Retina (tissue), 1 donor: ENCODE measurements at regions not wholly inside any gene's neighbourhood (a gene's known extent, or its start where the extent isn't known, plus 50 kb on each side); places are given as distances from the start of the nearest gene placed in this dataset.
"Not testable (repeated sequence)": the region's sequence is repeated elsewhere in the genome, so short reads cannot be mapped to it uniquely, and the experiment has no call there.

Source experiments
- DNase-seq: peaks from one replicate; pipeline ENCODE4 v3.0.0-alpha.2; 2016

DNA sequence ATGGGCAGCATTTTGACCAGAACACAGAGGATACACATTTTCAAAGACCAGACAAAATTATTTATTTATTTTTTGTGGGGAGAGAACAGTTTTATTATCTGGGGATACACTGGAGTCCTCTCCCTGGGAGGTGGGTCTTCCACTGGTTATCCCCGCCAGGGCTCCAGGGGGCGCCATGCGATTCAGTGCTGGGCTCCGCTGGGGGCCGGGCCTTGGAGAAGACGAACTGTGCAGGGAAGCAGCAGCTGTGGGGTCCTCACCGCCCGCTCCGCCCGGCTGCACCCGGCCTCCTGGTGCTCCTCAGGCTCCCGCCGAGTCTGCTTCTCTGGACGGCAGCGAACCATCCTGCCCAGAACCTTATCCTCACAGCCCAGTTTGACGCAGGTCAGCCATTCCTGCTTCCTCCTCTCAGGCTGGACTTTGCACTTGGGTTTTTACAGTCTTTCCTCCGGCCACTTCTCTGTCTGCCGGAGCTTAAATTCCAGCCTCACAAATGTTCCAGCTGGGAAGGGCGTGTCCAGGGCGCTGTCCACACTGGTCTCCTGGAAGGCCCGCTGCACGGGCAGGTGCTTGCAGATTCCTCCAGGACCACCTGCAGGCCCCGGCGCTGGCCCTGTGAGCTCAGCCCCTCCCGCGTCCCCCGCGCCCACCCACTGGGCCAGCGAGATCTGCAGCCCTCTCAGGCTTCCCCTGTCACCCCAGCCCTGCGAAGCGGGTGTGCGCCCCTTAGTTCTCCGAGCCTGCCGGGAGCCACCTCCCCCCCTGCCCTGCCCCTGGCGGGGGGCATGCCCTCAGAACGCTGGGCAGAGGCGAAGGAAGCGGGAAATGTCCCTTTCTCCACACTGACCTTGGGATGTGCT is 1830.0 kb upstream of the DEFB115 start:
- no peak for DNase-seq

DNA sequence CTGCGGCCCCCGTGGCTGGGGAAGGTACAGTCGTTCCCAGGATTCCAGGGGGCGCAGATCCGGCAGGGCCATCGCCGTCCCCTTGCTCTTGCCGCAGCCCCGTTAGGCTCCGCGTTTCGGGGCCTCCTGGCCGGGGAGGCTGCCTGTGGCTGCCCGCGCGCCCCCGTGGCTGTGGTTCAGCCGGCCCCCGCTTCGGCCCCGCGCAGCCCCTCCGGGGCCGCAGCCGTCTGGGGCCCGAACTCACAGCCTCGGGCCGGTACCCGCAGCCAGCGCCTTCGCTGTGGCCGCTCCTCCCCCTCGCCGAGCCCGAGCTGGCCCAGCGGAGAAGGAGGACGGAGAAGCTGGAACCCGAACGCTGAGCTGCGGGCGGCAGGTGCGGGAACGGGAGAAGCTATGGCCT is 1826.9 kb upstream of the DEFB115 start:
- no peak for DNase-seq

DNA sequence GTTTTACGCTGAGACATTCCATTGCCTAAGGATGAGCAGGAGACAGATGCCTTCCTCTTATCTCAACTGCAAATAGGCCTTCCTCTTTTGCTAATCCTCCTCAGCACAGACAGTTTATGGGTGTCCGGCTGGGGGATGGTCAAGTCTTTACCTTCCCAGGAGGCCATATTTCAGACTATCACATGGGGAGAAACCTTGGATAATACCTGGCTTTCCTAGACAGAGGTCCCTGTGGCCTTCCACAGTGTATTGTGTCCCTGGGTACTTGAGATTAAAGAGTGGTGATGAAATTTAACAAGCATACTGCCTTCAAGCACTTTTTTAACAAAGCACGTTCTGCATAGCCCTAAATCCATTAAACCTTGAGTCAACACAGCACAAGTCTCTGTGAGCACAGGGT is 1816.7 kb upstream of the DEFB115 start:
- DNase-seq, result not testable (repeated sequence)

DNA sequence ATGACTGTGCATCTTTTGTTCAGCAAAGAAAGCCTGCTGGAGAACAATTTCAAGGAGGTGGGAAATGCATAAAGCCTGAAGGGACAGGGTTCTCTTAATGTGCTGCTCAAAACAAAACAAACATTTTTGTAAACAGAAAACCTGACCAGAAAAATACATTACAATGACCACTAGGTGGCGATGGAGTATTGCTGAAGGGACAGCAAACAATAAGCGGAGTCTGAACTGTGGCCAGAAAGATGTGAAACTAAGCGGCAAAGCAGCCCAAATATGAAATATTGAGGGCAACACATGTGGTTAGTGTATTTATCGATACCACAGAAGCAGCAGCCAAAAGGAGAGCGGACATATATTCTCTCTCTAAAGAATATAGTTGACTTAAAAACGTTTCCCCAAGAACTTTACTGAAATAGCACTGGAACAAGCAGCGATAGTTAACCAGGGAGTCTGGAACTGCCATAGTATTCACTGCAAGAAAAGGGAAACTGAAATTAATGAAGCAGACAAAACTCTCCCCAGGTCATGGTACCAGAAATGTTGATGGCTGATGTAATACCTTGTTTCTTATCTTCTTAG is 1814.2 kb upstream of the DEFB115 start:
- DNase-seq, result peak; percentile 1

DNA sequence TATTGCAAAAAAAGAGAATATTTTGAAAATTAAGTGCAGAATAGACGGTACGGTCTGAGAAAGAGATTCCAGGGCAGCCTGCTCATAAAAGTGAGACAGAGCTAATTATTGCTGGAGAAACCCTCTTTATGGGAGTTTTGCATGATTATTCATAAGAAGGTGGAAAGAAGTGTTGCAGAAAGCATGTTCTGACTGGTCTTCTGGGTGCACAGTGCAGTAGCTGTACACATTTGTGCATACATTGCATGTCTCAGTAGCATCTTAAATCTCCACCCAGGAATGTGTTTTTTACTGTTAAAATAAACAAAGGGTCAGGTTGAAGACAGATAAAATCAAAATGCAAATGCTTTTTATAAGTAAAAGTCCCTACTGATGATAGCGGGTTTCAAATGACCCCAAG is 1813.6 kb upstream of the DEFB115 start:
- DNase-seq, result no peak

DNA sequence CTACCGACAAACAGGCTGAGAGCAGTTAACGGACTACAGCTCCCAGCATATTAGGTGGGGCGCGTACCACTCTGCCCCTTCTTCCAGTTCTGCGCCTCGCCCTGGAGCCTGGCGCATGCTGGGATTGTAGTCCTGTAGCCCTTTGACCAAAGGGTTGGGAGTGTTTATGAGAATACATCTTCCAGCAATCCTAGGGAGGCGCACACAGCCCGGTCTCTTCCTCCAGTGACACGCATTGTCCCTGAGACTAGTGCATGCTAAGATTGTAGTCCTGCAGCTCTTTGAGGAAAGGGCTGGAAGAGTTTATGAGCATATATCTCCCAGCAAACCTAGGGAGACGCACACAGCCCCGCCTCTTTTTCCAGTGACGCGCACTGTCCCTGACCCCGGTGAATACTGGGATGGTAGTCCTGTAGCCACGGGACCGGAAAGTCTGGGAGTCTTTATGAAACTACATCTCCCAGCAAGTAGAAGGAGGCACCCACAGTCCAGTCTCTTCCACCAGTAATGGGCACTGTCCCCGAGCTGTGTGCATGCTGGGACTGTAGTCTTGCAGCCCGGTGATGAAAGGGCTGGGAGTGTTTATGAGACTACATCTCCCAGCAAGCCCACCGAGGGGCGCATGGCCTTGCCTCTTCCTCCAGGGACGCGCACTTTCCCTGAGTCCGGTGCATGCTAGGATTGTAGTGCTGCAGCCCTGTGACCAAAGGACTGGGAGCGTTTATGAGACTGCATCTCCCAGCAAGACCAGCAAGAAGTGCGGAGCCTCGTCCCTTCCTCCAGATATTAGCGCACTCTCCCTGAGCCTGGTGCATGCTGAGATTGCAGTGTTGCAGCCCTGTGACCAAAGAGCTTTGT is 1812.2 kb upstream of the DEFB115 start:
- peak; percentile 8 for DNase-seq

DNA sequence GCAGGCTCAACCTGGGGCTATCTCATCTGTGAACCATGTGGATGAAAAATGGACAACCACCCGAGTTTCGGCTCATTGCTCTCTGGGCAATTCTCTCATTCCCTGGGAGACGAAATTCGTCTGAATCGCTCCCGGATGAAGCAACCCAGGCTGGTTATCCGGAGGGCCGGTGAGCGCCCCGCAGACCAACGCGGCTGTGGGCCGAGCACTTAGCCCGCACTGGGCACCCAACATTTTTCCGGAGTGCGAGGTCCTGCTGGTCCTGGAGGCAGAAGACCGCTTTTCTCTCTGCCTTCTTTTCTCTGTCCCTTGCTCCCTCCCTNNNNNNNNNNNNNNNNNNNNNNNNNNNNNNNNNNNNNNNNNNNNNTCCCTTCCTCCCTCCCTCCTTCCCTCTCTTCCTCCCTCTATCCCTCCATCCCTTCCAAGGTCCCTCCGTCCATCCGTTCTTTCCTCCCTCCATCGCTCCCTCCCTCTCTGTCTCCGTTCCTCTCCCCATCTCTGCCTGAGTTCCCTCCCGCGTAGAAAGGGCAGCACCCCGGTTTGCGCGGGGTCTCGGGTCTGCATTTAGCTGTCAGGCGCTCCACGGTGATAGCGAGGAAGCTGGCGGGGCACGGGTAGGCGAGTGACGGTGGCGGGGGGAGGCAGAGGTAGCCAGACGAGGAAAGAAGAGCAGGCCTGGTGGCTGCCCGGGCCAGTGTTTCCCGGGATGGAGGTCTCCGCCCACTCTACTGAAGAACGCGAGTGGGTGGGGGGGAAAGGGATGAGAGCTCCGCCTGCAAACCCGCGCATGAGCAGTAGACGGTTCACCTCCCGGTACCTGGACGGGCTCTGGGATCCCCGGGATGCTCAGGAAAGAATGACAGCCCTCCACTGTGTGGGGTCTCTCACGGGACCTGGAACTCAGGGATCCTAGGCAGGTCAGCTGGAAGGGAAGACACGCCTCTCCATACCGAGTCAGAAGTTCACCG is 1809.7 kb upstream of the DEFB115 start:
- DNase-seq, result not testable (repeated sequence)

DNA sequence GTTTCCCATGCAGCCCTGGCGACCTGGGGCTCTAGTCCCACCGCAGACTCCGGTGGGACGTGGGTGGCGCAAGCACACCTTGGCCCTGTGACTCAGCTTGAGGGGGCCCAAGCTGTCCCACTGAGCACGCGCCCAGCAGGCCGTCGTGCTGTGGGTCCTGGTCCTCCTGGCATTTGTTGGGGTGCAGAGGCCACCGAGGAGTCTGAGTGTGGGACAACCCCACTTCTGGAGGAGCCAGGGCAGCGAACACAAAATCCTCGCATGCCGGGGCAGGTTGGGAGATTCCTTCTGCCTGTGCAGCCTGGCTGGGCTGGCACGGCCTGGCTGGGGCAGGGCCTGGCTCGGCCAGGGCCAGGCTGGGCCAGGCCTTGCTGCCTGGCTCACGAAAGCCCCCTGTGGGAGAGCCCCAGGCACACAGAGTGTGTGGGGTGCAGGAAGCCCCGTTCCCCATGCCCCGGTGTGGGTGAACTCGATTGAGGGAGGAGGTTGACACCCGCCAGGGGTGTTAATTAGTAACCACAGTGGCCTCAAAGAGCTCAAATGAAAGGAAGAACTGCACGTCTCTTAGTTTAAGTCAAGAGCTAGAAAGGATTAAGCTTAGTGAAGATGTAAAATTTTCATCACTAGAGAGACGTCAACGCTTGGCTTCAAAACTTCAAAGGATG is 1808.5 kb upstream of the DEFB115 start:
- no peak for DNase-seq

DNA sequence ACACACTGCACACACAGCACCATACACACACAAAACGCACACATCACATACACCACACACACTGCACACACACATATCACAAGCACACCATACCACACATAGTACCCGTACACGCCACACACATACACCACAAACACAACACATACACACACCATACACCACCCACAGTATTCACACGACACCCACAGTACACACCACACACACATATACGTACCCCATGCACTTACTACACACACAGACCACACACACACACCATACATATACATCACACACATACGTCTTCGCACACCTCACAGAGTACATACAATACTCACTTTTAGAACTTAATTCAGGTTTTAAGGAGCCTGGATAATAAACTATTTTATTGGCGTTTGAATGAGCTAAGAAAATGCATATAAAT is 1805.3 kb upstream of the DEFB115 start:
- no peak for DNase-seq

DNA sequence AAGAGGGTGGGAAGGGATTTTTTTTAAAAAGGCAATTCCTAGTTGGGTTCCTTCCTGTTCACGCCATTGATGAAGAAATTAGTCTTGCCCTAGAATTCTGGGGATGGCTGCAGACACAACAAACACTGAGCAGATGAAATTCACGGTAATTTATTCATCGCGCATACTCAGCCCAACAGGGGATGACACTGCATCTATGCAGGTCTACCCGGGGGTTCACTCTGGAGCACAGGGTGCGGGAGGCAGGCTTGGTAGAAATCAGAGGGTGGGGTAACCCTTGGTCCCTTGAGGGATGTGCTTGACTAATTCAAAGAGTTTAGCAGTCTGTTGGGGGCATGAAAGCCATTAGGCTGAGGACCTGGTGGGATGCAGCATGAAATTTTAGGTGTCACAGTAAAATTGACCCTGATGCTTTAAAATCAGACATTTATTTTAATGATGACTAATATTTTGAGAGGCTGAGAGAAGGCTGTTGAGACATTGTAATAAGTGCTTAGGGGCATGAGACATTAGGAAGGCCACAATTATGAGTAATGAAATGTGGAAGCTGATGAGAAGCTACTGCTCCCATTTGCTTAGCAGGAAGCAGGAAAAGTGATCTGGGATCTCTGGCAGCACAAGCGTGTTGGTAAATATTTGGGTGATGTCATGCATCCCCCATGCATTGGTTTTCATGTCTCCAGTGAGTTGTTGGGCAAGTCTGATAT is 1800.3 kb upstream of the DEFB115 start:
- not testable (repeated sequence) for DNase-seq

DNA sequence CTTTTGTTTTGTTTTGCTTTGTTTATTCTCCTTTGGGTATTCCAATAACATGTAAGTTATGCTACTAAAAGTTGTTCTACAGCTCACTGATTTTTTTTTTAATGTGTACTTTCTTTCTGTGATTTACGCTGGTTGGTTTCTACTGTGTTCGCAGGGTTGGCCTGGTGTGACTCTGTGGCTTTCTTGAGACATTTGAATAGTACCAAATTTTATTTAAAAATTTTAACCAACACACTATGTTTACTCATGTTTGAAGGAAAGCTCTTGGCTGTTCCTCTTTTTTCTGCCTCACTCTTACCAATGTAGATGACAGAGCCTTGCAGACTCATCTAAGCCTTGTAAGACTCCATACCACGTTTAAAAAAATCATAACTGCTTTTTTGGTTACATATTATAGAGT is 1784.9 kb upstream of the DEFB115 start:
- no peak for DNase-seq

DNA sequence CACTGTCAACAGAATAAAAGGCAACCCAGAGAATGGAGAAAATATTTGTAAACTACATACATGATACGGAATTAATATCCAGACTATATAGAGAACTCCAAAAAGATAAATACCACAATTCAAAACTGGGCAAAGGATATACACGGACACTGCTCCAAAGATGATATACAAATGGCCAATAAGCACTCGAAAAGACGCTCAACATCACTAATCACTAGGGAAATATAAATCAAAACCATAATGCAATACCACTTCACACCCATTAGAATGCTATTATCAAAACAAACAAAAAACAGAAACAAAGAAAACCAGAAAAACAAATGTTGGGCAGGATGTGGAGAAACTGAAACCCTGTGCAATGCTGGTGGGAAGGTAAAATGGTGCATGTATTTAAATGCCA is 1764.6 kb upstream of the DEFB115 start:
- DNase-seq, result not testable (repeated sequence)

DNA sequence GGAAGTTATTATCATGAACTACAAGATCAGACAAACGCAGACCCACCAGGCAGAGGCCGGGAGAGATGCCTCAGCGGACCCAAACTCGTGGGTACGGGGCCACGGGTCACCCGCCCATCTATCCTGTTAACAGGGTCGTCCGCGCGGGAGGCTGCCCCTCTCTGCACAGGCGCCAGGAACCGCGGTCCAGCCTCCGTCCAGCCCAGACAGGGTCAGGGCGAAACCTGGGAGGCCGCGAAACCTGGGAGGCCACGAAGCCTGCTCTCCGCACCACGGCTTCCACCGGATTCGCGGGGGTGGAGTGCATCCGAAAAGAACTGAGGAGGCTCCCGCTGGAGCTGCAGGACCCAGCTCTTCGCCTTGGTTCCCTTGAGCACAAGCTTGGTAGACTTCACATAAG is 1760.7 kb upstream of the DEFB115 start:
- not testable (repeated sequence) for DNase-seq

DNA sequence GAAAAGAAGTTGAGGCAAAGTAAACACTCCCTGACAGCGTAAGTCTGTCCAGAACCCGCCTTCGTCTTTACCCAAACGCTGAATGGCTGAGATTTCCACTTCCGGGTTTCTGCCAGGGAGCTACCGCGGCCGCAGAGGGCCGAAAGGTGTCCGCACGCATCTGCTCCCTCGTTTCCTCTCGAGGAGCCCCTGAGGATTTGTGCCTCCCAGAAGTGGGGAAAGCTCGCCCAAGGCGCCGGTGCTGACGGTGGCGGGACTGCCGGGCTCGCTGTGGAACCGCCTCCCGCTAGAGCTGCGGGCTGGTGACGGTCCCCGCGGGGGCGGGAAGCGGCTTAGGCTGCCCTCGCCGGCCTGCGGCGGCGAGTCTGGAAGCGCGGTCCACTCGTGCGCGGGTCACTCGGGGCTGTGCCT is 1760.2 kb upstream of the DEFB115 start:
- DNase-seq, result peak; percentile 13

DNA sequence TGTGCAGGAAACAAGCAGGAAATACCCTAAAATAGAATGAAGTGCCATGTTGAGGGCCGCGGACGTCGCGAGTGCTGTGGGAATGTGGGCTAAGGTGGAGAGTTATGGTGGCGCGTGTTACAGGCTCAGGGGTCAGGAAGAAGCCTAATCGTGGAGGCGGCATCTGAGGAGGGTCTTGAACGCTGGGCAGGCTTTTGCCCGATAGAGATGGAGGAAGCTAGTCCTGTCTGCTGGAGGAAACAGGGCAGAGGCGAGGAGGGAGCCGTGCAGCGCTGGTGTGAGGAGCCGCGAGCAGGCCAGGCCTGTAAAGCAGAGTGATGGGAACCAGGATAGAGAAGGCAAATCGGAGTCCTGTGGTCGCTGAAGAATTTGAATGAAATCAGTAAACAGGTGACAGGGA is 1759.8 kb upstream of the DEFB115 start:
- not testable (repeated sequence) for DNase-seq

DNA sequence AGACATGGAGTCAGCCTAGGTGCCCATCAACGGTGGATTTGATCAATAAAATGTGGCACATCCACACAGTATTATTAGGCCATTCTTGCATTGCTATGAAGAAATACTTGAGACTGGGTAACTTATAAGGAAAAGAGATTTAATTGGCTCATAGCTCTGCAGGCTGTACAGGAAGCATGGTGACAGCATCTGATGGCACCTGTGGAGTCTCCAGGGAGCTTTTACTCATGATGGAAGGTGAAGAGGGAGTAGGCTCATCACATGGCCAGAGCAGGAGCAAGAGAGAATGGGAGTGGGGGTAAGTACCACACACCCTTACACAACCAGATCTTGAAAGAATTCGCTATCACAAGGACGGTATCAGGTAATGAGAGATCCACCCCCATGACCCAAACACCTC is 1756.7 kb upstream of the DEFB115 start:
- not testable (repeated sequence) for DNase-seq

DNA sequence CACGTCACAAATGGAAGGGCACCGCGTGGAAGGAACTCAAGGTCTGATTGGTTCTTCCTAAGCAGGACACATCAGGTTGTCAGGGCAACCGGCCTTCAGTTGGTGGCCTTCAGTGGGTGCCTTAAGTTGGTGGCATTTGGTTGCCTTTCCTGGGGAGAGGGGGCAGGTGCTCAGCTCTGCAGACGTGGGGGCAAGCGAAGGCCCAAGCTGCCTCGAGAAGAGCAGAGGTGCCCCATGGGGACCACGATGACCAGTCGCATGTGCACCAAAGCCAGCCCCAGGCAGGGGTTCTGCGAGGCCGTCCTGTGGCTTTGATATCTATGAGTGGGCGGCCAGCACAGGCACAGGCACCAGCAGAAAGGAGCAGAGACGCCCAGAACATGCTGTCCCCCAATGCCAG is 1742.8 kb upstream of the DEFB115 start:
- not testable (repeated sequence) for DNase-seq

DNA sequence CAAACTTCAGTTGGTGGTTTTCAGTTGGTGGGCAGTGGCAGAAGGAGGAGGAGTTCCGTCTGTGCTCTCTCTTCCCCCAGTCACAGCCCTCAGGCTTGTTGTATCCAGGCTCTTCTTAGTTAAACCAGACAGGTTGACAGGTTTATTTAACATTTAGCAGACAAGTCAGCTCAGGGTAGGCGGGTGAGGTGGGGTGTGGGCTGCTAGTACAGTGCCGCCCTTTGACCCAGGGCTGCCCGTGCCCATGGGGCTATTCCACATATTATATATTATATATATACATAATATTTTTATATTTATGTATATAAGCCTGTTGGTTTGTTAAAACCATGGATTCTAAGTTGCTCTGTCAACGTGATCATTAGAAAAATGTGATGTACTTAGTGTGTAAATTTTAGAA is 1740.6 kb upstream of the DEFB115 start:
- not testable (repeated sequence) for DNase-seq

DNA sequence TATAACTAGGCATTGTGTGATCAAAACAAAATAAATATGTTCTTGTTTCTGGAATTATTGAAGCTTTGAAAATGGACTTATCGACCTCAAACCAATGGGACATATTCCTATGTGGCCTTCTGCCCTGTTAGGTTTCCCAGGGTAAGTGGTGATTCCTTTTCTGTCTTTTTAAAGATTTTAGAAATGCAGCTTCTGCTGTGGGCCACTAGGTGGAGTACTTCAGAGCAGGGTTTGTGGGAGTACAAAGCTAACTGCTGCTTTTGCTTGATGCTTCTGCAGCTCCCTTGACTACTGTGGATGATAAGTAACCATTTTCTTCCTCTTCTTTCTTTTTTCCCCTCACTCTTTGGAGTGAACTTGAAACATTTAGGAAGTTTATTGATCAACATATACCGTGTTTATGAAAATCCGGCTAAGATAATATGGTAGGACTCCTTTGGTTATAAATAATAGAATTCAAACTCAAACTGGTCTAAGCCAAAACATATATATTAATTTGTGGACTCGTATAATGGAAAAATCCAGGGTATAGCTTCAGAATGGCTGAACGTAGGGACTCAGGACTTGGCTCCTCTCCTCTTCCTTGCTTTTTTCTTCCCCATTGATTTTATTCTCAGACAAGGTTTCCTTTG is 1737.7 kb upstream of the DEFB115 start:
- not testable (repeated sequence) for DNase-seq

DNA sequence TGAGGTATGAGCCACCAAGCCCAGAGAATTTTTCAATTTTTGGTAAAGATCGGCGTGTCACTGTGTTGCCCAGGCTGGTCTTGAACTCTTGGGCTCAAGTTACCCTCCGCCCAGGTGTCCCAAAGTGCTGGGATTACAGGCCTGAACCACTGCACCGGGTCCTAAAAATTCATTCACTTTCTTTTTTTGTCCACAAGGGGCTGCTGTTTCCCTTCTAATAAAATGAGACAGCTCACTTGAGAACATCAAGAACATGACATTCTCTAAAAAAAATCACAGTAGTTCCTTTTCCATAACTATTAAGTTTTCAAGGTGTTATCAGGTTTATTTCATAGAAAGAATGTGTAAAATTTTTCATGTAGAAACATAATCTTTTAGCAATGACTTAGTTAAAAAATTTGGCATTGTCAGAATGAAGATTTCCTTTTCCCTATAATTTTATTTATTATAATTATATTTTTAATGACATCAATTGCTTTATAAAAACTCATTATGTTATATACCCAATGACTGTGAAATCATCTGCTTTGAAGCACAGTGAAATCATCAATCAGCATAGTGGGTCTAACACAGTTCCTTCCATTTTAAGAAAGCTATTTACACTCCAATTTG is 1723.8 kb upstream of the DEFB115 start:
- not testable (repeated sequence) for DNase-seq
